ENCODE measurements at regions not wholly inside any gene's neighbourhood (a gene's known extent, or its start where the extent isn't known, plus 50 kb on each side); places are given as distances from the start of the nearest gene placed in this dataset.
A peak's percentile ranks its signal among the peaks of the same experiment; 100 is the strongest.

DNA sequence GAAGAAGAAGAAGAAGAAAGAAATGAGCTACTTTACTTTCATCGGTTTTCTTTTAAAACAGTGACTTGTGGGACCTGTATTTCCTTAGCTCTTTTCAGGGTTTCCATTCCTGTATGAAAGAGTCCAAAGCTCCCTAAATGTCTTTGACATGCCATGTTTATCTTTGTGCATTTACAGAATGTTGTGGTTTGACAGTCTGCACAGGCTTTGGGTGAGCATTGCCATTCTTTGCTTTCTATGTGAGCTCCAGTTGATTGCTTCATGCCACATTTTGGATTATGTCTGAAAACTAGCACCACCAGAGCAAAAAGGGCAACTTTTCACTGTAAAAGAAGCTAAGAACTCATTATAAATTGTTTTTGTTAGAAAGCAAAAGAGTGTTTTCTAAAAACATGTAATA, 733.4 kb downstream of the TLE4 start:
- no peak for DNase-seq

GRCh38 chr9:80294955-80295354, 723.2 kb downstream of the TLE4 start:
- DNase-seq, result no peak

DNA sequence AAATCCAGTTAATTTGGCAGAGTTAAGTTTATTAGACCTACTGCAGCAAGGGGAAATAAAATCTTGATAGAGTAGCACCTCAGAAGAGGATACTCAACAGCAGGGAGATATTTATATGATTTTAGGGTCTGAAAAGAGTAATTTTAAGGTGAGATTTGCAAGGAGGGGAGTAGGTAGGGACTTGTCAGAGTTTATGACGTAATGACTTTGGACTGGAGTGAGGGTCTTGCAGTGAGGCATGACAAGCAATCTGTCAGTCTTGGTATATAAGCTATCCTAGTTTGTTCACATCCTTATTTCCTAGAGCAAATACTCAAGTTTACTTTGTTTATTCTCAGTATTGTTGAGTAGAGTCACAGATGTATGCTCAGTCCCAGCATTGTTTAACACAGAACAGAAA, 722.6 kb downstream of the TLE4 start:
- DNase-seq, result no peak

GRCh38 chr9:80292231-80292630, 720.5 kb downstream of the TLE4 start:
- DNase-seq, result no peak

GRCh38 chr9:80285326-80285725, 713.6 kb downstream of the TLE4 start:
- peak; percentile 57 for DNase-seq

GRCh38 chr9:80282766-80283165, 711.0 kb downstream of the TLE4 start:
- peak; percentile 61 for DNase-seq

DNA sequence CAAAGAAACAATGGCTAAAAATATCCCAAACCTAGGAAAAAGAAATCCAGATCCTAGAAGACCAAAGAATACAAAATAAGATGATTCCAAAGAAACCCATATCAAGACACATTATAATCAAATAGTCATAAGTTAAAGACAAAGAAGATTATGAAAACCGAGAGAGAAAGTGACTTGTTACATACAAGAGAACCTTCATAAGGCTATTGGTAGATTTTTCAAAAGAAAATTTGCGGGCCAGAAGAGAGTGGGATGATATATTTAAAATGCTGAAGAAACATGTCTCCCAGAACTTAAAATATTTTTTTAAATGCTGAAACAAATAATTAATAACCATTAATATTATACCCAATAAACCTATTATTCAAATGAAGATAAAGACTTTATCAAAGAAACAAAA, 687.3 kb downstream of the TLE4 start:
- no peak for DNase-seq

GRCh38 chr9:80251778-80252177, 680.0 kb downstream of the TLE4 start:
- DNase-seq, result no peak

- no peak for DNase-seq
These were observed 670.3 kb downstream of the TLE4 start for GRCh38 chr9:80242022-80242421.

GRCh38 chr9:80235752-80236151, 664.0 kb downstream of the TLE4 start:
- no peak for DNase-seq

GRCh38 chr9:80233906-80234305, 662.1 kb downstream of the TLE4 start:
- DNase-seq, result peak; percentile 62

DNA sequence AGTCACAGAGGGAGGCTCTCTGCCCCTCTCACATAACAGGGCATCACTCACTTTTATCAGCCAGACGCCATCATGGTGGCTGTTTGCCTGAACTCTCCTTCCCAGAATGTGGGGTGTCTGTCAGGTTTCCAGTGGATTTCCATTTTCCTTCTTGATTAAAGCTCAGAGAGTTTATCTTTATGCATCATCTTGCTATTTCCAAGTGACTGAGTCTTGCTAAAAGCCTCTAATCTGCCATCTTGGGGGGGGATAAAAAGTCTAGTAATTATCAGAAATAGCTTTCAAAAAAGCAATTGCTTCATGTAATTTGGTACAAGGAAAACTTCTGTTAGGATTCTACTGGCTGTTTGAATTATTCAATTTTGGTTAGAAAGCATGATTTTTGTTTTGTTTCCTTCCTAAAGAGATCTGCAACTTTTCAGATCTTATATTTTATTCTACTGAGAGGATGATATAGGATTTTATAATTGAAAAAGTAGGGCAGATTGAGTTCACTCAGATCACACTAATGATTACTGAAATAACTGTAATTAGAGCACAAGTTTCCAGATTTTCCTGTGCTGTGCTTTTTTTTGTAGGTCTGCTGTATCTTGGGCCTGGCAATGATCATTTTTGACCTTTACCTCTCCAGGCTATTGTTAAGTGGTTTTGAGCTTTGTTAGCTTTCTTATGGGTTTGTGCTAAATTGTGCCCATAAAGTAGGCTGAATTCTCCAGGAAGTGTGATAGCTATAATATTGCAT, 661.5 kb downstream of the TLE4 start:
- peak; percentile 38 for DNase-seq

DNA sequence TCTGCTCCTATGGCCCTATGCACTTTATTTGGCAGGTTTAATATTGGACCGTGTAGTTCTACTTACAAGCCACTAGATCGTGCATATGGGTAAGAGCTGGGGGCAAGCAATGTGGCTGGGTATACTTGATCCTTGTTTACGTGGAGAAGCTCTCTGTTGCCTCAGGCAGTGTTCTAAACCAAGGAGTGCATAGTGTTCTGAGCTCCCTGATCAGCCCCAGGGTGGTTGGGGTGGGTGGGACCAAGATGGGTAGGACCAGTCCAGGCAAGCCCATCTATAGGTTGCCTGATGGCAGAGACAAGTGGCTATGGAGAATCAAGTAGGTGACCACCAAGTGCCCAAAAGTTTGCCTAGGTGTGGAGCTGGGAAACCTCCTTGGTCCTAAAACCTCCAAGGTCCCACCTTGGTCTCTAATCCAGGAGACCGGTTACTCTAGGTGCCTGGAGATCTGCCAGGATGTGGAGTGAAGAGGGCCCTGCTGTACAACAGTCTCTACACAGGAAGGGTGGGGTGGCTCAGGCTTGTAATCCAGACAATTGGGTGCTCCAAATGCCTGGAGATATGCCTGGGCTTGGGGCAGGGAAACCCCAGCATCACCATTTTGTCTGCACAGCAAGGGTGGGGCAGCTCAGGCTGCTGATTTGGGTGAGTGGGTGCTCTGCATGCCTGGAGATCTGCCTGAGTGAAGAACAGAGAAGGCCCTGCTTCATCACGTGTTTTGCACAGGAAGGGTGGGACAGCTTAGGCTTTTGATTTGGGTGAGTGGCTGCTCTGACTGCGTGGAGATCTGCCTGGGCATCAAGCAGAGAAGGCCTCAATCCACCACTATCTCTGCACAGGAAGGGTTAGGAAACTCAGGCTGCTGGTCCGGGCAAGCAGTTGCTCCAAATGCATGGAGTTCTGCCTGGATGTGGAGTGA, 659.8 kb downstream of the TLE4 start:
- DNase-seq, result no peak

GRCh38 chr9:80223897-80224296, 652.1 kb downstream of the TLE4 start:
- DNase-seq, result no peak

- DNase-seq, result no peak
These were observed 650.9 kb downstream of the TLE4 start for GRCh38 chr9:80222466-80223169.

DNA sequence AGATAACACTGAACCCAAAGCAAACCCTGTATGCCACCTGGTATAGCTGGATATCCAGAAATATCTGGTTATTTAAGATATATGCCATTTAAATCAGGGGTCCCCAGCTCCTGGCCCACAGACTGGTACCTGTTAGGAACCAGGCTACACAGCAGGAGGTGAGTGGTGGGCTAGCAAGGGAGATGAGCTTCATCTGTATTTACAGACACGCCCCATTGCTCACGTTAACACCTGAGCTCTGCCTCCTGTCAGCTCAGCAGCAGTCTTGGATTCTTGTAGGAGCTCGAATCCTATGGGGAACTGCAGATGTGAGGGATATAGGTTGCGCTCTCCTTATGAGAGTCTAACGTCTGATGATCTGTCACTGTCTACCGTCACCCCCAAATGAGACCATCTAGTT, 646.6 kb downstream of the TLE4 start:
- DNase-seq, result no peak

GRCh38 chr9:80213613-80214012, 641.8 kb downstream of the TLE4 start:
- no peak for DNase-seq

- DNase-seq, result peak; percentile 94
These were observed 636.9 kb downstream of the TLE4 start for GRCh38 chr9:80208696-80209095.

GRCh38 chr9:80204054-80204453, 632.3 kb downstream of the TLE4 start:
- no peak for DNase-seq

DNA sequence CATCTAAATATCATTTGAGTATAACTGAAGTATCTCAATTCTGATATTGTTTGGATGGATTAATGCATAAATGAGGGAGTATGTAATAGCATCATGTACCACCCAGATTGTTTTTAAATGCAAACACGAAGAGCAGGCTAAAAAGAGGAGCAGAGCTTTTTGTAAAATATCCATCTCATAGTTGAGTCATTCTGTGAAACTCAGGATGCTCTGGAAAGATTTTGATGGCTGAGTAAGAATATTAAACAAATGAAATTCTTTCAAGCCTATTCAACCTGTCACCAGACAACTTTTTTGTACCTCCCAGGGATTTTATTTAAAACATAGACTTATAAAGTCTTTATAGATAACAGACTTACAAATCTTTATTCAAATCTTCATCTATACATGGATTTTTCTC, 625.9 kb downstream of the TLE4 start:
- DNase-seq, result no peak

GRCh38 chr9:80191108-80191507, 619.3 kb downstream of the TLE4 start:
- DNase-seq, result no peak

GRCh38 chr9:80188579-80188978, 616.8 kb downstream of the TLE4 start:
- DNase-seq, result no peak

DNA sequence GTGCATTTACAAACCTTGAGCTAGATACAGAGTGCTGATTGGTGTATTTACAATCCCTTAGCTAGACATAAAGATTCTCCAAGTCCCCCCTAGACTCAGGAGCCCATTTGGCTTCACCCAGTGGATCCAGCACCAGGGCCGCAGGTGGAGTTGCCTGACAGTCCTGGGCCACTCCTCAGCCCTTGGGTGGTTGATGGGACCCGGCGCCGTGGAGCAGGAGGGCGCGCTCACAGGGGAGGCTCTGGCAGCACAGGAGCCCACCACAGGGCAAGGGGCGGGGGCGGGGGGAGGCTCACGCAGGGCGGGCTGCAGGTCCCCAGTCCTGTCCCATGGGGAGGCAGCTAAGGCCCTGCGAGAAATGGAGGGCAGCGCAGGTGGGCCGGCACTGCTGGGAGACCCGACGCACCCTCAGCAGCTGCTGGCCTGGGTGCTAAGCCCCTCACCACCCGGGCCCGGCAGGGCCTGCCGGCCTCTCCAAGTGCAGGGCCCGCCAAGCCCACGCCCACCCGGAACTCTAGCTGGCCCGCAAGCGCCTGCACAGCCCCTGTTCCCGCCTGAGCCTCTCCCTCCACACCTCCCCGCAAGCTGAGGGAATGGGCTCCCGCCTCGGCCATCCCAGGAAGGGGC, 613.5 kb downstream of the TLE4 start:
- no peak for DNase-seq
